Astrocyte (in vitro differentiated cells and primary cell): ENCODE measurements at regions not wholly inside any gene's neighbourhood (a gene's known extent, or its start where the extent isn't known, plus 50 kb on each side); places are given as distances from the start of the nearest gene placed in this dataset.
"Not testable (repeated sequence)": the region's sequence is repeated elsewhere in the genome, so short reads cannot be mapped to it uniquely, and the experiment has no call there.

Source experiments
- DNase-seq: peaks from one replicate; pipeline ENCODE4 v3.0.0-alpha.2; 2010; ENCODE audit warnings: low read depth
- FAIRE-seq: peaks from 2 replicates; lab custom pipeline; 2011; peaks lifted over from hg19 to GRCh38; lab: Jason Lieb, UNC
- H2AFZ ChIP-seq: 2 replicates; pipeline ENCODE4 v1.6.0; 2012; ENCODE audit warnings: low read depth, low read length, inconsistent platforms
- H3K27ac ChIP-seq: 2 replicates; pipeline ENCODE4 v1.5.1; 2011; ENCODE audit warnings: low read depth, low read length, inconsistent platforms
- H3K27me3 ChIP-seq: 2 replicates; pipeline ENCODE4 v1.6.0; 2011; ENCODE audit warnings: low read length, inconsistent platforms; ENCODE audit not compliant: insufficient read depth
- H3K36me3 ChIP-seq: 2 replicates; pipeline ENCODE4 v1.5.1; 2011; ENCODE audit warnings: low read length, inconsistent platforms; ENCODE audit not compliant: insufficient read depth
- H3K4me1 ChIP-seq: 2 replicates; pipeline ENCODE4 v1.5.1; 2011; ENCODE audit warnings: low read length, inconsistent platforms; ENCODE audit not compliant: insufficient read depth
- H3K4me2 ChIP-seq: 2 replicates; pipeline ENCODE4 v1.6.0; 2012; ENCODE audit warnings: low read length, inconsistent platforms
- H3K4me3 ChIP-seq: 2 replicates; pipeline ENCODE4 v1.5.1; 2011; ENCODE audit warnings: low read depth, mild to moderate bottlenecking, low read length, inconsistent platforms; ENCODE audit not compliant: insufficient read depth
- H3K79me2 ChIP-seq: 2 replicates; pipeline ENCODE4 v1.6.0; 2012; ENCODE audit warnings: mild to moderate bottlenecking, low read length, inconsistent platforms; ENCODE audit not compliant: insufficient read depth
- H3K9ac ChIP-seq: 2 replicates; pipeline ENCODE4 v1.6.0; 2012; ENCODE audit warnings: mild to moderate bottlenecking, low read length, inconsistent platforms
- H3K9me3 ChIP-seq: 2 replicates; pipeline ENCODE4 v1.5.1; 2012; ENCODE audit warnings: low read depth, mild to moderate bottlenecking, low read length, inconsistent platforms; ENCODE audit not compliant: insufficient read depth
- H4K20me1 ChIP-seq: 2 replicates; pipeline ENCODE4 v1.6.0; 2012; ENCODE audit warnings: low read length, inconsistent platforms; ENCODE audit not compliant: insufficient read depth
- H3K27ac Mint-ChIP-seq: one replicate; pipeline ENCODE4 v1.8.0; 2021; ENCODE audit warnings: mild to moderate bottlenecking, mixed read lengths; ENCODE audit not compliant: unreplicated experiment
- H3K27me3 Mint-ChIP-seq: one replicate; pipeline ENCODE4 v1.8.0; 2021; ENCODE audit warnings: low read depth, mixed read lengths; ENCODE audit not compliant: unreplicated experiment
- H3K36me3 Mint-ChIP-seq: one replicate; pipeline ENCODE4 v1.8.0; 2021; ENCODE audit warnings: low read depth, mixed read lengths; ENCODE audit not compliant: unreplicated experiment
- H3K4me1 Mint-ChIP-seq: one replicate; pipeline ENCODE4 v1.8.0; 2021; ENCODE audit warnings: low read depth, mixed read lengths; ENCODE audit not compliant: unreplicated experiment
- H3K4me3 Mint-ChIP-seq: one replicate; pipeline ENCODE4 v1.8.0; 2021; ENCODE audit warnings: mild to moderate bottlenecking, moderate library complexity, mixed read lengths; ENCODE audit not compliant: unreplicated experiment
- H3K9me3 Mint-ChIP-seq: one replicate; pipeline ENCODE4 v1.8.0; 2021; ENCODE audit warnings: mild to moderate bottlenecking, mixed read lengths; ENCODE audit not compliant: unreplicated experiment
- EZH2 ChIP-seq: IDR thresholded peaks from 2 replicates; pipeline ENCODE4 v1.6.1; 2012; ENCODE audit warnings: mild to moderate bottlenecking, low read length, inconsistent platforms; ENCODE audit not compliant: insufficient read depth
- TF ChIP-seq, protein P1 (sequence below): IDR thresholded peaks from 2 replicates; pipeline ENCODE4 v1.5.1; 2011; ENCODE audit warnings: low read depth, mild to moderate bottlenecking, inconsistent platforms, low read length, moderate library complexity; ENCODE audit not compliant: insufficient read depth

- Mint-ChIP-seq H3K27ac (no peak overlapping the region), H3K9me3 (no peaks in the 10 kb centered on the region), H3K4me3 (no peak overlapping the region), H3K27me3 (no peaks in the 10 kb centered on the region), H3K36me3 (no peaks in the 10 kb centered on the region), H3K4me1 (no peaks in the 10 kb centered on the region)
- Histone ChIP-seq H3K27ac (no peak overlapping the region), H3K4me1 (no peaks in the 10 kb centered on the region), H2AFZ (no peak overlapping the region), H3K79me2 (no peaks in the 10 kb centered on the region), H3K4me2 (no peak overlapping the region), H3K9me3 (no peaks in the 10 kb centered on the region), H3K9ac (no peak overlapping the region), H4K20me1 (no peaks in the 10 kb centered on the region), H3K4me3 (no peak overlapping the region), H3K27me3 (no peaks in the 10 kb centered on the region), H3K36me3 (no peaks in the 10 kb centered on the region)
- TF ChIP-seq EZH2, result no peak
- TF ChIP-seq, protein P1, sequence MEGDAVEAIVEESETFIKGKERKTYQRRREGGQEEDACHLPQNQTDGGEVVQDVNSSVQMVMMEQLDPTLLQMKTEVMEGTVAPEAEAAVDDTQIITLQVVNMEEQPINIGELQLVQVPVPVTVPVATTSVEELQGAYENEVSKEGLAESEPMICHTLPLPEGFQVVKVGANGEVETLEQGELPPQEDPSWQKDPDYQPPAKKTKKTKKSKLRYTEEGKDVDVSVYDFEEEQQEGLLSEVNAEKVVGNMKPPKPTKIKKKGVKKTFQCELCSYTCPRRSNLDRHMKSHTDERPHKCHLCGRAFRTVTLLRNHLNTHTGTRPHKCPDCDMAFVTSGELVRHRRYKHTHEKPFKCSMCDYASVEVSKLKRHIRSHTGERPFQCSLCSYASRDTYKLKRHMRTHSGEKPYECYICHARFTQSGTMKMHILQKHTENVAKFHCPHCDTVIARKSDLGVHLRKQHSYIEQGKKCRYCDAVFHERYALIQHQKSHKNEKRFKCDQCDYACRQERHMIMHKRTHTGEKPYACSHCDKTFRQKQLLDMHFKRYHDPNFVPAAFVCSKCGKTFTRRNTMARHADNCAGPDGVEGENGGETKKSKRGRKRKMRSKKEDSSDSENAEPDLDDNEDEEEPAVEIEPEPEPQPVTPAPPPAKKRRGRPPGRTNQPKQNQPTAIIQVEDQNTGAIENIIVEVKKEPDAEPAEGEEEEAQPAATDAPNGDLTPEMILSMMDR, result no peak
- FAIRE-seq (no peak), DNase-seq (no peak)
Observed at GRCh38 chr5:18720002-18720401, 1085.7 kb downstream of the TAF11L14 start.

- DNase-seq (no peak), FAIRE-seq (no peak)
- no peak overlapping the region for H3K9ac ChIP-seq
- H3K4me1 Mint-ChIP-seq, result no peaks in the 10 kb centered on the region
- no peak overlapping the region for H3K4me3 ChIP-seq
- no peak overlapping the region for H2AFZ ChIP-seq
- no peaks in the 10 kb centered on the region for H3K4me1 ChIP-seq
- TF ChIP-seq, protein P1, result no peak
- no peak for TF ChIP-seq EZH2
- H3K9me3 Mint-ChIP-seq, result peaks cover 4% of the 10 kb centered on the region
- H3K36me3 Mint-ChIP-seq, result no peaks in the 10 kb centered on the region
- H3K27me3 Mint-ChIP-seq, result no peaks in the 10 kb centered on the region
- H3K4me3 Mint-ChIP-seq, result no peak overlapping the region
- H3K4me2 ChIP-seq, result no peak overlapping the region
- H3K27me3 ChIP-seq, result no peaks in the 10 kb centered on the region
- H4K20me1 ChIP-seq, result no peaks in the 10 kb centered on the region
- no peak overlapping the region for H3K27ac Mint-ChIP-seq
- peaks cover 4% of the 10 kb centered on the region for H3K9me3 ChIP-seq
- no peak overlapping the region for H3K27ac ChIP-seq
- no peaks in the 10 kb centered on the region for H3K79me2 ChIP-seq
- no peaks in the 10 kb centered on the region for H3K36me3 ChIP-seq
Observed at GRCh38 chr5:18732556-18733479, 1098.6 kb downstream of the TAF11L14 start.

DNA sequence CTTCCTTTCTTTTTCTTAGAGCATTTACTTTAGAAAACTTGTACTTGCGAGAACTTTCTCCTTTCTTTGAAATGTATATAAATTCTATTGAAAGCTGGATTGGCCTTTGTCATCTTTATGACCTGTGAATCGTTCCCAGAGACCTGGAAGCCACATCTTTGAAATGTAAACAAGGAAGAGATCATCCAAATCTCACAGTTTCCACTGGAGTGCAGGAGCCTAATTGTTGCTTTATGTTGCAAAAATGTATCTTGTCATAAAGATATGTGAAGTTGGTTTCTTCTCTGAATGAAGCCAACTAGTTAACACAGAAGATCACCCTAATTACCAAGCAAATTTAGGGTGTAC lies 1101.8 kb downstream of the TAF11L14 start:
- Mint-ChIP-seq H3K4me1 (no peaks in the 10 kb centered on the region), H3K27ac (no peak overlapping the region), H3K9me3 (peaks cover 4% of the 10 kb centered on the region), H3K27me3 (no peaks in the 10 kb centered on the region), H3K36me3 (no peaks in the 10 kb centered on the region), H3K4me3 (no peak overlapping the region)
- H3K9me3 ChIP-seq, result peaks cover 4% of the 10 kb centered on the region
- no peaks in the 10 kb centered on the region for H3K79me2 ChIP-seq
- no peak overlapping the region for H3K27ac ChIP-seq
- no peak overlapping the region for H3K4me3 ChIP-seq
- no peaks in the 10 kb centered on the region for H4K20me1 ChIP-seq
- no peaks in the 10 kb centered on the region for H3K36me3 ChIP-seq
- no peak overlapping the region for H2AFZ ChIP-seq
- no peak for TF ChIP-seq EZH2
- TF ChIP-seq, protein P1, result no peak
- FAIRE-seq (no peak), DNase-seq (no peak)
- no peaks in the 10 kb centered on the region for H3K27me3 ChIP-seq
- H3K9ac ChIP-seq, result no peak overlapping the region
- H3K4me1 ChIP-seq, result no peaks in the 10 kb centered on the region
- no peak overlapping the region for H3K4me2 ChIP-seq

- not testable (repeated sequence) for H3K4me1 ChIP-seq, H3K4me3 ChIP-seq, DNase-seq, H3K36me3 Mint-ChIP-seq, H3K4me3 Mint-ChIP-seq, H2AFZ ChIP-seq, FAIRE-seq, H3K4me1 Mint-ChIP-seq, H3K36me3 ChIP-seq, H3K27me3 ChIP-seq, H3K27ac ChIP-seq, H3K9me3 Mint-ChIP-seq, H3K4me2 ChIP-seq, H3K27me3 Mint-ChIP-seq, H3K9me3 ChIP-seq, H3K79me2 ChIP-seq, H3K9ac ChIP-seq, H4K20me1 ChIP-seq, H3K27ac Mint-ChIP-seq
Observed at GRCh38 chr5:18736736-18737135, 1102.5 kb downstream of the TAF11L14 start.
